ENCODE measurements at regions not wholly inside any gene's neighbourhood (a gene's known extent, or its start where the extent isn't known, plus 50 kb on each side); places are given as distances from the start of the nearest gene placed in this dataset.

- Histone ChIP-seq H3K9me2 (replicated peaks; ENCODE audit: insufficient read depth, low read length) (0 out of 2 replicates have a peak, but pooled peaks cover 3% of the 10 kb centered on the region), H3K9ac (ENCODE audit: low read length) (no peak overlapping the region), H3K4me3 (ENCODE audit: insufficient read depth, low read length, poor library complexity, severe bottlenecking) (no peak overlapping the region), H3K9me3 (ENCODE audit: insufficient read depth, low read length) (no peaks in the 10 kb centered on the region), H3K27me3 (ENCODE audit: low read length) (no peaks in the 10 kb centered on the region), H3K79me2 (ENCODE audit: insufficient read depth, low read length) (no peaks in the 10 kb centered on the region), H2AFZ (ENCODE audit: low read depth, low read length, severe bottlenecking) (no peak overlapping the region), H4K20me1 (ENCODE audit: low read depth, low read length) (no peaks in the 10 kb centered on the region), H3K4me2 (ENCODE audit: low read depth, low read length, poor library complexity, severe bottlenecking) (no peak overlapping the region), H3K36me3 (ENCODE audit: low read length) (no peaks in the 10 kb centered on the region), H3K27ac (ENCODE audit: low read depth, low read length) (no peak overlapping the region), H3F3A (ENCODE audit: insufficient read depth) (no peaks in the 10 kb centered on the region)
- no peak for TF ChIP-seq EZH2phosphoT487 (conservative IDR thresholded peaks at IDR 0.05; ENCODE audit: low read length)
- TF ChIP-seq, protein P1, sequence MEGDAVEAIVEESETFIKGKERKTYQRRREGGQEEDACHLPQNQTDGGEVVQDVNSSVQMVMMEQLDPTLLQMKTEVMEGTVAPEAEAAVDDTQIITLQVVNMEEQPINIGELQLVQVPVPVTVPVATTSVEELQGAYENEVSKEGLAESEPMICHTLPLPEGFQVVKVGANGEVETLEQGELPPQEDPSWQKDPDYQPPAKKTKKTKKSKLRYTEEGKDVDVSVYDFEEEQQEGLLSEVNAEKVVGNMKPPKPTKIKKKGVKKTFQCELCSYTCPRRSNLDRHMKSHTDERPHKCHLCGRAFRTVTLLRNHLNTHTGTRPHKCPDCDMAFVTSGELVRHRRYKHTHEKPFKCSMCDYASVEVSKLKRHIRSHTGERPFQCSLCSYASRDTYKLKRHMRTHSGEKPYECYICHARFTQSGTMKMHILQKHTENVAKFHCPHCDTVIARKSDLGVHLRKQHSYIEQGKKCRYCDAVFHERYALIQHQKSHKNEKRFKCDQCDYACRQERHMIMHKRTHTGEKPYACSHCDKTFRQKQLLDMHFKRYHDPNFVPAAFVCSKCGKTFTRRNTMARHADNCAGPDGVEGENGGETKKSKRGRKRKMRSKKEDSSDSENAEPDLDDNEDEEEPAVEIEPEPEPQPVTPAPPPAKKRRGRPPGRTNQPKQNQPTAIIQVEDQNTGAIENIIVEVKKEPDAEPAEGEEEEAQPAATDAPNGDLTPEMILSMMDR (IDR thresholded peaks at IDR 0.05; ENCODE audit: insufficient read depth, low read length, poor library complexity, severe bottlenecking), result no peak
These were observed 115.0 kb downstream of the CASP12 start for GRCh38 chr11:104783241-104783640.

GRCh38 chr11:104782377-104782754, 115.9 kb downstream of the CASP12 start:
- H3K27ac ChIP-seq (ENCODE audit: low read depth, low read length), result no peak overlapping the region
- no peak overlapping the region for H3K4me3 ChIP-seq (ENCODE audit: insufficient read depth, low read length, poor library complexity, severe bottlenecking)

GRCh38 chr11:104781719-104782376, 116.4 kb downstream of the CASP12 start:
- H3K9ac ChIP-seq (ENCODE audit: low read length), result no peak overlapping the region
- H4K20me1 ChIP-seq (ENCODE audit: low read depth, low read length), result no peaks in the 10 kb centered on the region
- 0 out of 2 replicates have a peak, but pooled peaks cover 3% of the 10 kb centered on the region for H3K9me2 ChIP-seq (replicated peaks; ENCODE audit: insufficient read depth, low read length)
- no peaks in the 10 kb centered on the region for H3F3A ChIP-seq (ENCODE audit: insufficient read depth)
- no peak overlapping the region for H2AFZ ChIP-seq (ENCODE audit: low read depth, low read length, severe bottlenecking)
- no peak overlapping the region for H3K4me2 ChIP-seq (ENCODE audit: low read depth, low read length, poor library complexity, severe bottlenecking)
- H3K79me2 ChIP-seq (ENCODE audit: insufficient read depth, low read length), result no peaks in the 10 kb centered on the region
- no peaks in the 10 kb centered on the region for H3K9me3 ChIP-seq (ENCODE audit: insufficient read depth, low read length)
- H3K36me3 ChIP-seq (ENCODE audit: low read length), result no peaks in the 10 kb centered on the region
- no peak for TF ChIP-seq EZH2phosphoT487 (conservative IDR thresholded peaks at IDR 0.05; ENCODE audit: low read length)
- TF ChIP-seq, protein P1 (IDR thresholded peaks at IDR 0.05; ENCODE audit: insufficient read depth, low read length, poor library complexity, severe bottlenecking), result no peak
- no peak overlapping the region for H3K4me3 ChIP-seq (ENCODE audit: insufficient read depth, low read length, poor library complexity, severe bottlenecking)
- H3K27ac ChIP-seq (ENCODE audit: low read depth, low read length), result no peak overlapping the region
- no peaks in the 10 kb centered on the region for H3K27me3 ChIP-seq (ENCODE audit: low read length)

More at GRCh38 chr11:104782377-104782754, 115.9 kb downstream of the CASP12 start:
- no peaks in the 10 kb centered on the region for H3F3A ChIP-seq (ENCODE audit: insufficient read depth)
- TF ChIP-seq EZH2phosphoT487 (conservative IDR thresholded peaks at IDR 0.05; ENCODE audit: low read length), result no peak
- TF ChIP-seq, protein P1 (IDR thresholded peaks at IDR 0.05; ENCODE audit: insufficient read depth, low read length, poor library complexity, severe bottlenecking), result no peak
- 0 out of 2 replicates have a peak, but pooled peaks cover 3% of the 10 kb centered on the region for H3K9me2 ChIP-seq (replicated peaks; ENCODE audit: insufficient read depth, low read length)
- no peak overlapping the region for H2AFZ ChIP-seq (ENCODE audit: low read depth, low read length, severe bottlenecking)
- no peak overlapping the region for H3K4me2 ChIP-seq (ENCODE audit: low read depth, low read length, poor library complexity, severe bottlenecking)
- no peaks in the 10 kb centered on the region for H4K20me1 ChIP-seq (ENCODE audit: low read depth, low read length)
- no peaks in the 10 kb centered on the region for H3K9me3 ChIP-seq (ENCODE audit: insufficient read depth, low read length)
- H3K36me3 ChIP-seq (ENCODE audit: low read length), result no peaks in the 10 kb centered on the region
- no peaks in the 10 kb centered on the region for H3K27me3 ChIP-seq (ENCODE audit: low read length)
- H3K9ac ChIP-seq (ENCODE audit: low read length), result no peak overlapping the region
- H3K79me2 ChIP-seq (ENCODE audit: insufficient read depth, low read length), result no peaks in the 10 kb centered on the region

Measured in SU-DHL-6 (cell line).